ENCODE measurements at regions not wholly inside any gene's neighbourhood (a gene's known extent, or its start where the extent isn't known, plus 50 kb on each side); places are given as distances from the start of the nearest gene placed in this dataset.
"Not testable (repeated sequence)": the region's sequence is repeated elsewhere in the genome, so short reads cannot be mapped to it uniquely, and the experiment has no call there.

GRCh38 chr12:102691773-102692555, 211.6 kb upstream of the IGF1 start:
- H3K27me3 ChIP-seq (ENCODE audit: control insufficient read depth, insufficient read depth, low read length) = no peaks in the 10 kb centered on the region
- H3K36me3 ChIP-seq (replicated peaks; ENCODE audit: control insufficient read depth, insufficient read depth, low read length) = no peaks in the 10 kb centered on the region
- H3K4me3 ChIP-seq (ENCODE audit: insufficient read depth, low read depth, low read length) = no peak overlapping the region
- DNase-seq = no peak

DNA sequence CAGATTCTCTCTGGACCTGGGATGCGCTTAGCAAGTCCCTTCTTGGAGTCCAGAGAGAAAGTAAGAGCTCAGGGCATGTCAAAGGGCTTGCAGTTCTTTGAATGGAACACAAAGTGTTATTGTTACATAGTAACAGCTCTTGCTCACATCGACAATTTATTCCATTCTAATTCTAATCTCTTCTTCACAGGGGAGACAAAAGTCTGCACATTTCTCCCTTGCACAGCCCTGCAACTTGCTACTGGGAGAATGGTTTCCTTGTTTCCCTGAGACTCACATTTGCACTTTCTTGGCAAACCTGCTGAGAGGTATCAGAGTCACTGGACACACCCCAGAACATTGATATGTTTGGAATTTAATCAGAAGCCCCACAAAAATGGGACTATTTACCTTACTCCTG, 209.9 kb upstream of the IGF1 start:
- Histone ChIP-seq H3K36me3 (replicated peaks; ENCODE audit: control insufficient read depth, insufficient read depth, low read length) (no peaks in the 10 kb centered on the region), H3K27me3 (ENCODE audit: control insufficient read depth, insufficient read depth, low read length) (no peaks in the 10 kb centered on the region), H3K4me3 (ENCODE audit: insufficient read depth, low read depth, low read length) (no peak overlapping the region)
- DNase-seq = no peak

GRCh38 chr12:102689701-102690100, 209.3 kb upstream of the IGF1 start:
- H3K4me3 ChIP-seq (ENCODE audit: insufficient read depth, low read depth, low read length) = no peak overlapping the region
- DNase-seq = no peak
- H3K27me3 ChIP-seq (ENCODE audit: control insufficient read depth, insufficient read depth, low read length) = no peaks in the 10 kb centered on the region
- H3K36me3 ChIP-seq (replicated peaks; ENCODE audit: control insufficient read depth, insufficient read depth, low read length) = no peaks in the 10 kb centered on the region

GRCh38 chr12:102687523-102687922, 207.2 kb upstream of the IGF1 start:
- no peaks in the 10 kb centered on the region for H3K27me3 ChIP-seq (ENCODE audit: control insufficient read depth, insufficient read depth, low read length)
- no peaks in the 10 kb centered on the region for H3K36me3 ChIP-seq (replicated peaks; ENCODE audit: control insufficient read depth, insufficient read depth, low read length)
- no peak overlapping the region for H3K4me3 ChIP-seq (ENCODE audit: insufficient read depth, low read depth, low read length)
- no peak for DNase-seq

GRCh38 chr12:102685841-102686240, 205.5 kb upstream of the IGF1 start:
- H3K4me3 ChIP-seq (ENCODE audit: insufficient read depth, low read depth, low read length) = no peak overlapping the region
- H3K36me3 ChIP-seq (replicated peaks; ENCODE audit: control insufficient read depth, insufficient read depth, low read length) = no peaks in the 10 kb centered on the region
- no peaks in the 10 kb centered on the region for H3K27me3 ChIP-seq (ENCODE audit: control insufficient read depth, insufficient read depth, low read length)
- no peak for DNase-seq

DNA sequence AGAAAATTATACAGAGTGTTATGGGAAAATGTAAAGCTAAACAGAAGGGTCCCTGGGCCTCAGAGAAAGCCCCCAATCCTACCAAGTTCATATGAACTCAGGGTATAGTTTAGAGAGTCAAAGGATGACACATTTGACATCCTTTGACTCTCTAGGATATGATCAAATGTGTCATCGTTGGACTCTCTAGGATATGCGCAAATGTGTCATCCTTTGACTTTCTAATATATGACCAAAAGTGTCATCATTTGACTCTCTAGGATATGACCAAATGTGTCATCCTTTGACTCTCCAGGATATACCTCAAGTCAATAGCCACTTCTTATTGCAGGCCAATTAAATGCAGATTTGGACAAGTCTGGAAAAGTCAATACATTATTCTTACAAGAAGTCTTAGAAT, 204.8 kb upstream of the IGF1 start:
- no peak overlapping the region for H3K4me3 ChIP-seq (ENCODE audit: insufficient read depth, low read depth, low read length)
- DNase-seq = no peak
- no peaks in the 10 kb centered on the region for H3K27me3 ChIP-seq (ENCODE audit: control insufficient read depth, insufficient read depth, low read length)
- H3K36me3 ChIP-seq (replicated peaks; ENCODE audit: control insufficient read depth, insufficient read depth, low read length) = no peaks in the 10 kb centered on the region

GRCh38 chr12:102682366-102683289, 202.3 kb upstream of the IGF1 start:
- no peak overlapping the region for H3K4me3 ChIP-seq (ENCODE audit: insufficient read depth, low read depth, low read length)
- H3K27me3 ChIP-seq (ENCODE audit: control insufficient read depth, insufficient read depth, low read length) = no peaks in the 10 kb centered on the region
- no peak for DNase-seq
- no peaks in the 10 kb centered on the region for H3K36me3 ChIP-seq (replicated peaks; ENCODE audit: control insufficient read depth, insufficient read depth, low read length)

- Histone ChIP-seq H3K36me3 (replicated peaks; ENCODE audit: control insufficient read depth, insufficient read depth, low read length) (no peaks in the 10 kb centered on the region), H3K4me3 (ENCODE audit: insufficient read depth, low read depth, low read length) (no peak overlapping the region), H3K27me3 (ENCODE audit: control insufficient read depth, insufficient read depth, low read length) (no peaks in the 10 kb centered on the region)
- DNase-seq = no peak
Observed at GRCh38 chr12:102681747-102682146, 201.4 kb upstream of the IGF1 start.

DNA sequence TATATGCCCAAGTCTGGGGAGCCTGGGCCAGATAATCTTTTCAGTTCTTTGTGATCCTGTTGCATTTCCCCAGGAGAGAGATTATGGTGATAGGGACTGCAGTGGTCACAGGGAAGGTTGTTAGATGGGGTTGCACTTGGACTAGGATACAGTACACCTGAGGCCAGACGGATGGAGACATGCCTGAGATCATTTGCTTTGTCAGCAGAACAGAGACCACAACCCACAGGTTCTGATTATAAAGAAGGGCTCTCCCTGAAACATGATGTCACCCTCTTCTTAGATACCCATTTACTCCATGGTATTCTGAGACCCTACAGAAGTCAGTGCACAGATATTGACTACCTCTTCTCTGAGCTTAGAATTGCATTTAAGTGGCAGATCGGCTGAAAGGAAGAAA, 200.9 kb upstream of the IGF1 start:
- Histone ChIP-seq H3K36me3 (replicated peaks; ENCODE audit: control insufficient read depth, insufficient read depth, low read length) (no peaks in the 10 kb centered on the region), H3K4me3 (ENCODE audit: insufficient read depth, low read depth, low read length) (no peak overlapping the region), H3K27me3 (ENCODE audit: control insufficient read depth, insufficient read depth, low read length) (no peaks in the 10 kb centered on the region)
- DNase-seq = no peak

DNA sequence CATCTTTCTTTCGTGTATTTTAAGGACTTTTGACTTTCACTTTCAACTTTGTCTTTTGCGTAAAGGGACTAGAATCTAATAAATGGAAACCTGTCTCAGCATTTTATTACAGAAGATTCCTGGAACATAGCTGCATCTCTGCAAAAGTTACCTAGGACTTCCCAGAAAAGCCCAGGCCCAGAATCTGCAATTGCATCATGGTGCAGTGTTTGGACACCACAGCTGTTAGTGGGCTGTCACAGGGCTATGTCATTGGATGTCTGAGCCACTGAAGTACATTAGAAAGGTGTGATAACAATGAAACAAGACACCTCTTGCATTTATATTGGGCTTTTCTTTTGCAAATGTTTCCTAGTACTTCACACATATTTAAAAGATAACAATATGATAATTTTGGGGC, 199.9 kb upstream of the IGF1 start:
- Histone ChIP-seq H3K27me3 (ENCODE audit: control insufficient read depth, insufficient read depth, low read length) (no peaks in the 10 kb centered on the region), H3K4me3 (ENCODE audit: insufficient read depth, low read depth, low read length) (no peak overlapping the region), H3K36me3 (replicated peaks; ENCODE audit: control insufficient read depth, insufficient read depth, low read length) (no peaks in the 10 kb centered on the region)
- no peak for DNase-seq

- H3K27me3 ChIP-seq (ENCODE audit: control insufficient read depth, insufficient read depth, low read length) = no peaks in the 10 kb centered on the region
- DNase-seq = no peak
- H3K4me3 ChIP-seq (ENCODE audit: insufficient read depth, low read depth, low read length) = no peak overlapping the region
- no peaks in the 10 kb centered on the region for H3K36me3 ChIP-seq (replicated peaks; ENCODE audit: control insufficient read depth, insufficient read depth, low read length)
Observed at GRCh38 chr12:102676812-102677211, 196.4 kb upstream of the IGF1 start.

- no peaks in the 10 kb centered on the region for H3K36me3 ChIP-seq (replicated peaks; ENCODE audit: control insufficient read depth, insufficient read depth, low read length)
- no peaks in the 10 kb centered on the region for H3K27me3 ChIP-seq (ENCODE audit: control insufficient read depth, insufficient read depth, low read length)
- H3K4me3 ChIP-seq (ENCODE audit: insufficient read depth, low read depth, low read length) = no peak overlapping the region
- no peak for DNase-seq
Observed at GRCh38 chr12:102675672-102676071, 195.3 kb upstream of the IGF1 start.

DNA sequence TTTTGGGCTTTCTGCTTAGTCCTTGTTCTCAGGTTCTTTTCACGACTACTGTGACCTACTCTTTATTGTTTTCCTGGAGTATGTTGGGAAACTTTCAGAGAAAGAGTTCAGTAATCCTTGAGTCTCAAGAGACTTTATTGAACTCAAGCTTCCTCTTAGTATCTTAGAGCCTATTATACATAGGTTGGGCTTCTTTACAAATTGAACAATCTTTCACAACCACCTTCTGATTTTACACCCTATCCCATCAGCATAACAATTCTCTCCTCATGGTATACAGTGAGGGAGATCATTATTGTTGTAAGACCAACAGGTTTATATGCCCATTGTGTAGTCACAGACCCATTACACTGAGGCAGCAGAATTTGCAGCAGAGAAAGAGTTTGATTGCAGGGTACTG, 193.2 kb upstream of the IGF1 start:
- Histone ChIP-seq H3K36me3 (replicated peaks; ENCODE audit: control insufficient read depth, insufficient read depth, low read length) (no peaks in the 10 kb centered on the region), H3K4me3 (ENCODE audit: insufficient read depth, low read depth, low read length) (no peak overlapping the region), H3K27me3 (ENCODE audit: control insufficient read depth, insufficient read depth, low read length) (no peaks in the 10 kb centered on the region)
- no peak for DNase-seq

DNA sequence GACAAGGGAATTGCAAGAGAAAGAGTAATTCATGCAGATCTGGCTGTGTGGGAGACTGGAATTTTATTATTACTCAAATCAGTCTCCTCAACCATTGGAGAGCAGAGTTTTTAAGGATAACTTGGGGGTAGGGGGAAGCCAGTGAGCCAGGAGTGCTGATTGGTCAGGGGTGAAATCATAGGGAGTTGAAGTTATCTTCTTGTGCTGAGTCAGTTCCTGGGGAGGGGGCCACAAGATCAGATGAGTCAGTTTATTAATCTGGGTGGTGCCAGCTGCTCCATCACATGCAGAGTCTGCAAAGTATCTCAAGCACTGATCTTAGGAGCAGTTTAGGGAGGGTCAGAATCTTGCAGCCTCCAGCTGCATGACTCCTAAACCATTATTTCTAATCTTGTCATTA, 191.8 kb upstream of the IGF1 start:
- H3K36me3 ChIP-seq (replicated peaks; ENCODE audit: control insufficient read depth, insufficient read depth, low read length); H3K4me3 ChIP-seq (ENCODE audit: insufficient read depth, low read depth, low read length); H3K27me3 ChIP-seq (ENCODE audit: control insufficient read depth, insufficient read depth, low read length); DNase-seq: not testable (repeated sequence)

GRCh38 chr12:102669056-102669455, 188.7 kb upstream of the IGF1 start:
- no peaks in the 10 kb centered on the region for H3K27me3 ChIP-seq (ENCODE audit: control insufficient read depth, insufficient read depth, low read length)
- H3K4me3 ChIP-seq (ENCODE audit: insufficient read depth, low read depth, low read length) = no peak overlapping the region
- DNase-seq = no peak
- H3K36me3 ChIP-seq (replicated peaks; ENCODE audit: control insufficient read depth, insufficient read depth, low read length) = no peaks in the 10 kb centered on the region
